Hepatic stellate cell (primary cell): ENCODE measurements at regions not wholly inside any gene's neighbourhood (a gene's known extent, or its start where the extent isn't known, plus 50 kb on each side); places are given as distances from the start of the nearest gene placed in this dataset.

Experiments
- DNase-seq: peaks from one replicate; pipeline ENCODE4 v3.0.0; 2011; ENCODE audit warnings: low spot score

DNA sequence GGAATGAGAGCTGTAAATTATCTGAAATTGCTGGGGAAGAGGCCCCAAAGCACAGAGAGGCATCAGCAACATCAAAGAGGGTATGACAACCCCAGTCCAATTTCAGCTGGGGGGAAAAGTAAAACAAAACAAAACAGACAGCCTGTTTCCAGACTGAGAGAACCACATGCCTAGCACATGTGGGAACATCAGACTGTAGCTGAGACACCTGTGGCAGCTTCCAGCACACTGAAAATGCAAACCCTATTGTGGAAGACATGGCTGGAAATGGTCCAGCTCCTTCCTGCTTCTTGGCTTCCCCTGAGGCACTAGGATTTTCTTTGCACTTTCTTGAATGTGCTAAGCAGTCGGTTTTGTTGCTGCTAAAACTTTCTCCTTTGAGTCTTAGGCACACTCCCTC, 240.9 kb upstream of the STS start:
- no peak for DNase-seq

DNA sequence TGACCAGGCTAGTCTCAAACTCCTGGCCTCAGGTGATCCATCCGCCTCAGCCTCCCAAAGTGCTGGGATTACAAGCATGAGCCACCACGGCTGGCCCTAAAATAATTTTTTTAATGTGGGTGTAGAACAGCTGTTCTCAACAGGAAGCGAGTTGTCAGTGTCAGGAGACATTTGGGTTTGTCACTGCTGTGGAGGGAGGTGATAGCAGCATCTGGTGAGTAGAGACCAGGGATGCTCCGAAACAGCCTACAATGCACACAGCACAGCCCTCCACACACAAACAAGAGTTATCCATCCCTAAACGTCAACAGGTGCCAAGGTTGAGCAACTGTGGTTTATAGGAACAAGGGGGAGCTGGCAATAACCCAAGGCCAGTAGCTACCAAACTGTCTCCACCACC, 243.4 kb upstream of the STS start:
- DNase-seq: no peak

DNA sequence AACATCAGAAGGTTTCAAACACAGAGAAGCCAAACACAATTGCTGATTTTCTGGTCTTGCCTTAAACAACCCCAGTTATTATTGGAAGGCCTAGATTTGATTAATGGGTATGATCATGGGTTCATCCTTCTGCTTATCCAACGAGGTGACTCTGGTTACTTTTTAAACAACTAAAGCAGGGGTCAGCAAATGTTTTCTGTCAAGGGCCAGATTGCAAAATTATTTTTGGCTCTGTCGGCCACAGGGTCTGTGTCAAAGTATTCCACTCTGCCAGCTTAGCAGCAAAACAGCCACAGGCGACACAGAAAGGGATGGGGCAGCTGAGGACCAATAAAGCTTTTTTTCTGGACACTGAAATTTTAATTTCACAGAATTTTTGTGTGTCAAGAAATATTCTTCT, 249.1 kb upstream of the STS start:
- DNase-seq: no peak

DNA sequence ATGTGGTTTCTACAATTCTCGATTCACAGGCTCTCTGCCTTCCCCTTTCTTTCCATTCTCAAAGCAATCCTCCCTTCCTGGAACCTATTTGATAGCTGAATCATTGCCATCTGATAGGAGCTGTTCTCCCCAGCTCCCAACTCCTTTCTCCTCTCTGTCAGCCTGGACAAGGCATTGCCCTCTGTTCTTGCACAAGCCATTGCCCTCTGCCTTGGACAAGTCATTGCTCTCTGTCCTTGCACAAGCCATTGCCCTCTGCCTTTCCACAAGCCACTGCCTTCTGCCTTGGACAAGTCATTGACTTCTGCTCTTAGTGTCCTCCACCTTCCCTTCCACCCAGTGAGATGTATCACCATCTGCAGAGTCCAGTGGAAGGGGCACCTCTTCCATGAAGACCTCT, 256.1 kb upstream of the STS start:
- DNase-seq: no peak

DNA sequence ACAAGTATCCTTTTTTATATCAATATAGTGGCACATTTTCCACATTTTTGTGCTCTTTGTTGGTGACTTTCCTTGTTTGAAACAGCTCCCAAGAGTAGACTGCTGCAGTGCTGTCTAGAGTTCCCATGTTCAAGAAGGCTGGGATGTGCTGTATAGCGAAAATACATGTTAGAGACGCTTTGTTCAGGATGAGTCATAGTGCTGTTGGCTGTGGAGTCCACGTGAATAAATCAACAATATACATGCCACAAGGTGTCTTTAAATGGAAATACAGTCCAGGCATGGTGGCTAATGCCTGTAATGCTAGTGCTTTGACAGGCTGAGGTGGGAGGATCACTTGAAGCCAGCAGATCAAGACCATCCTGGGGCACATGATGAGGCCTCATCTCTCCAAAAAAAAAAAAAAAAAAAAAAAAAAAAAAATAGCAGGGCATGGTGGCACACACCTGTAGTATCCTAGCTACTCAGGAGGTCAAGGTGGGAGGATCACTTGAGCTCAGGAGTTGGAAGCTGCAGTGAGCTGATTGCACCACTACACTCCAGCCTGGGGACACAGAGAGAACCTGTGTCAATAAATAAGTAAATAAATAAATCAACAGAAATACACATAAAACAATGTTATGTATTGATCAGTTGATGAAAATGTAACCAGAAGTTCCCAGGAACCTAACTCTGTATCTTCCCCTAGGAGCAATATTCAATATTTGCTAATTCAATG, 256.8 kb upstream of the STS start:
- DNase-seq: no peak

DNA sequence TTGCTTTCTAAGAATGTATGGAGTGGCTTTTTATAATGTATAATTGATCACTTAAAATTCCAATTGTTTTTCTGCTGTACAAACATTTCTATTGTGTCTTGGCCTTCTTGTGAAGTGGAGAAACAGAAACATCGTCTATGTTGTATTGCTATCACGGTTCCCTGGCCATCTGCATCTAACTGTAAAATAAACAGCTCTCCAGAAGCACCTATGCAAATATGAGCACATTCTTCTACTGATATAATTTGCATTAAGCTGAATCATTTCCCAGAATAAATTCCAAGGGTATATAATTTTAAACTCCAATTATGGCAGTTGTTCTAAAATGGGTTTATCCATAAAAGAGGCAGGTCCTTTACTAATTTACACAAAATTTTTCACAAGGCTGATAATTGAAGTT, 261.6 kb upstream of the STS start:
- no peak for DNase-seq

DNA sequence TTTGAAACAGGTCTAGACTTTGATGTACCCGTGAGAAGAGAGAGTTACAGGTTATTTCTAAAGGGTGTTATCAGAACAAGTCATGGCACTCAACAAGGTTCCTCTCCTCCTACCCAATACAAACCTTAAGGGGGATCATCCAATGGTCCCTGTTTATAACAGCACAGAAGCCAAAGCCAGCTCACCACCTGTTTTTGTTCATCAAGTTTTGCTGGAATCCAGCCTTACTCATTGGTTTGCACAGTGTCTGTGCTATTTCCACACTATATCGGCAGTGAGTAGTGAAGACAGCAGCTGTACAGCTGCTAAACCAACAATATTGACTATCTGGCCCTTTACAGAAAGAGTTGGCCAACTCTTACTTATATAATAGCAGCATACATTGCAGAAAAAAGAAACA, 262.1 kb upstream of the STS start:
- DNase-seq: no peak

DNA sequence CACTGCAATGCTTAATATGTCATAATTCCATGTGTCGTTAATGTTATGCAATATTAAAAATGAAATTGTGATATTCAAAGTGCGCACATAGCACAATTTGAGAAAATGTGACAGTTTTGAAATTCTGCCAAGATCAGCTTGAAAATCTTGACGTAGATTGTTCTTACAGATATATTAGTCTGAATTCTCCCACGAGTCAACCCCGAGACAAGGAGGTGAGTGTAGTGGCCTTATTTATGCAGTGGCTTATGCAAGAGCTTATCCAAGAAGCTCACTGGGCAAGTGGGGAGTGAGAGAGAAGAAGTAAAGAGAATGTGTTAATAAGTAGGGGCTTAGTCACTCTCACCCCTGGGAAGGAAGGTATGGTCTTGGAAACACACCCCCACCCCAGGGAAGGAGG, 286.1 kb upstream of the STS start:
- DNase-seq: no peak

DNA sequence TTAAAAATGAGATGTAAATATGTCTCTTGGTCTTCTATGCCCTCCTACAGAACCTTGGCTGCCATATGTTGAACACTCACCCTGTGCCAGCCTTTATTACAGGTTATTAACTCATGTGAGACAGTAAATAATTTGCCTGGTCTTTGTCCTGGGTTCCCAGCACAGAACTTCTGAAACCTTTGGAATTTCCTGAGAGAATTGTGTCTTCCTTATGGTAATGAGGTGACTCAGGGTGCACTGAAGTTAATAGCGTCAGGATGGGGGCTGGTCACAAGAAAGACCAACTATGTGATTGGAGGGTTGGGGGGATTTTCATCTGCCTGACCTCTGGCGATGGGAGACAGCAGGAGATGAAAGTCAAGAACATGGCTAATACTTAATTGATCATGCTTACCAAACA, 289.8 kb upstream of the STS start:
- DNase-seq: no peak

DNA sequence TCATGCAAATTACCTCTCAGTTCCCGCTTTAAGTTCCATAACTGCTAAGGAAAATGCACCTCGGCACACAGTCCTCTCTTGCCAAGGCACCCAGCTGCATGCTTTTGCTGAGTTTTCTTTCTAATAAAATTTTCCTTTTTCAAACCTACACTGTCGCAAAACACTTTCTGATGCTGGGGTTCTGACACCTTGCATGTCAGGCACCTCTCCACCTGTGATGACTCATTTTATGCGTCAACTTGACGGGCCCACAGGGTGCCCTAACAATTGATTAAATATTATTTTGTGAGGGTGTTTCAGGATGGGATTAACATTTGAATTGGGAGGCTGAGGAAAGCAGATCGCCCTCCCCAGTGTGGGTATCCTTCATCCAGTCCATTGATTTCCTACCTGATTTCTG, 291.0 kb upstream of the STS start:
- no peak for DNase-seq

DNA sequence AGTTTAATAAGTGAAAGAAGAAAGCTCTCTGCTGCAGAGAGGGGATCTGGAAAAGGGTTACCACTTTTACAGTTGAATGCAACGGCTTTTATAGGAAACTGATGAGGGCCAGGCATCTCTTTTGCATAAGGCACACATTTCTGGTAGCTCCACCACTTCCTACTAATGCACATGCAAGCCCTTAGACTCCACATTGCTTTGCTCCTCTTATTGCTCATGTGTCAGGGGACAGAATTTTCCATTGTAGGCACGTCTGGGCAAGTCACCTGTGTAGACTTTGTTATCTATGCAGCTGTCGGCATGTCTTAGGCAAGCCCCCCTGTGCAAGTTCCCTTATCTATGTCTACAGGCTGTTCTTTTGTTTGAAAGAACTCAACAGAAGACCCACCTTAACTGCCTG, 294.6 kb upstream of the STS start:
- DNase-seq: no peak

DNA sequence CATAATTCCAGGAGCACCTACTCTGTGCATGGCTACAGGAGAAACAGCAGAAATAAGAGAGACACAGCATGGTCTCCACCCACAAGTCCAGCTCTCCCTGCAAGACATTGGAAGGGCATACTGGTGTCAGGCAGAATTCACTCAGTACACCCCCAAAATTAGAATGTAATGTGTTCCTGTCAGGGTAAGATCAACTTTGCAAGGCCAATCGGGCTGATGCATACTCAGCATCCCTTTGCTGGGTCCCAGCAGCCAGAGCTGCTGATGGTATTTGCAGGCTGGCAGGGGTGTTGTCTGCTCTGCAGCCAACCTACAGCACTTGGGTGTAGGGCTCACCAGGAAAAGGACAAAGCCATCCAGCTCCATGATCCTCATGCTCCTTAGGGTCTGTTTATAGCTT, 295.4 kb upstream of the STS start:
- no peak for DNase-seq

DNA sequence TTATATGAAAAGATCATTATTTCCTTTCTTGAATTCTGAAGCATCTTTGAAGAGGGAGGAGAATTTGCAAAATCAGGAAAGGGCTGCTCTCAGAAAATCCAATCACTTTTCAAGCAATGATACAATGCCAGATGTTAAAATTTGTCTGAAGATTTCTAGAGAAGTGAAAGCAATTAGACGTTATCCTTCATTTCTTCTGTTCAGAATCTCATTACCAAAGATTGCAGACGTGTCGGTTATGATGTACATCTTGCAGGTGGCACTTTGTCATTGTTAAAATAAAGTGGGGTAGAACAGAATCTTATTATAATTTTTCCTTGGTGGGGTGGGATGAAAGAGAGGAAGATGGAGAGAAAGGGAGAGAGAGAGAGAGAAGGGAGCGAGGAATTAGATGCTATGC, 296.4 kb upstream of the STS start:
- DNase-seq: no peak

DNA sequence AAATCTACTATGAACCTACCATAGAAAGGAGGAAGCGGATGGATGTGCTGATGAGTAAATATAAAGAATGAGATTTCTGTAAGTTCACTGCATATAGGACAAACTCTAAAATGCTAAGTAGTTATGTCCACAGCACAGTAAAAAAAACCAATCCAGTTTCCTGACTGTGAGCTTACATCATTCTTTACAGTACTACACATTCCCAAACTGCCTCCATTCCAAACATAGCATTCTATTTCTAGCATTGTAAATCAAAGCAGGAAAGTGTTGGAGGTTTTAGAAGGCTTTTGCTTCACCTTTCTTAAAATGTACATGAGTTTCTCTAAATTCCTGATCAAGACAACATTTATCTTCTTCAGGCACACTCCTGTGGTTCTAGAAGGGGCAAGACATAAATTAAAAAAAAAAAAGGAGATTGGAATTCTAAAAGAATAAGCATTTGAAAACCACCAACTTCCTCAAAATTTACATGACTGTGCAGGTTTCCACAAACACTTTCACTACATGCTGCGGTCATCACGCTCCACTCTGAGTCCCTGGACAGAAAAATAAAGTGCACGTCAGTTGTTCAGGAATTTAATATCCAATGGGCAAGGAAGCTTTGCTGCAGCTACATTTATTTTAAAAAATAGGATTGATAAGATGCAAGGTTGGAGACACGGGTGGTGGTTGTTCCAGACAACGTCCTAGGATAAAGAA, 297.6 kb upstream of the STS start:
- DNase-seq: peak; percentile 24

DNA sequence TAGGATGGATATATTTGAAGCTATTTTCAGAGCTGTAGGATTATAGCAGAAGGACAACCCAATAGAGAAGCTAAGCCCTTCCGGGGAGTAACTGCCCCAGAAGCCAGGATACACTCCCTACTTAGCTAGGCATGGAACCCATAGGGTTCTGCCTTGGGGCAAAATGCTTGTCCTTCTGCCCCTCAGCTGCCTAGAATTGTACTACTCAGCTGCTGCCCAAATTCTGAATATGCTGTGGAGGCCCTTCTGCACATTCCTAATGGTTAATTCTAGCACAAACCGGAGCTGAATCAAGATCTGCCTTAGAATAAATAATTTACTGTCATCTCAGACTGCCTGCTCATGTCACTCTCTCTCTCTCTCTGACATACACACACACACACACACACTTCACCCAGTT, 297.7 kb upstream of the VCX3A start:
- no peak for DNase-seq

DNA sequence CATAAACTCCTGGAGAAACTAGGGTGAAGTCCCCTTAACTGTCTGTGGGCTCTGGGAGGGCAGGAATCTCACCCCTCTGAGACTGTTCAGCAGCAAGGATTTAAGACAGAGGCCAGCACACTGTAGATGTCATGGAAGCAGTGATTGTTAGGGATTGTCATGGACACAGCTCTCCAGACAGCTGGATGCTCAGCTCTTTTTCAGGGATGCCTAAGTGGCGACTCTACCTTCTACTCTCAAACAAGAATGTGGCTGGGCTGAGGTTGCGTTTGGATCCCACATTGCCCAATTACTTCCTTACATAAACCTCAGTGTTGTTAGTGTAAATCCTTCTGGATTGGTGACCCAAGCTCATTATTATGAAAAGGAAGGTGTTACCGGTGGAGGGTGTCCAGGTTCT, 291.9 kb upstream of the VCX3A start:
- no peak for DNase-seq

DNA sequence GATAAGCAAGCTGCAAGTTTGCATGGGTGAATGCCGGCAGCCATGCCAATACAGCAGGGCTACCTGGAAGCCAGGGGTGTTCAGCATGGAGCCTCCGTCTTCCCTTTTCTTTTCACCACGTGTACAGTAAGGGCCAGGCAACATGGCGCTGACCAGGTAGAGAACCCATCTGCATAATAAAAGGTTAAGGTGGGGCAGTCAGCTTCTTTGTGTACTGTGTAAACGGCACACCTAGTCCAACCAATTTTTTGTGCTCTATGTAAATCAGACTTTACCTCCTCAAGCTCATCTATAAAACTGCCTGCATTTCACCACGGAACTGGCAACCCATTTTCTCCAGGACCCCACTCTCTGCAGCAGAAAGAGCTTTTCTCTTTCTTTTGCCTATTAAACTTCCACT, 286.8 kb upstream of the VCX3A start:
- no peak for DNase-seq

DNA sequence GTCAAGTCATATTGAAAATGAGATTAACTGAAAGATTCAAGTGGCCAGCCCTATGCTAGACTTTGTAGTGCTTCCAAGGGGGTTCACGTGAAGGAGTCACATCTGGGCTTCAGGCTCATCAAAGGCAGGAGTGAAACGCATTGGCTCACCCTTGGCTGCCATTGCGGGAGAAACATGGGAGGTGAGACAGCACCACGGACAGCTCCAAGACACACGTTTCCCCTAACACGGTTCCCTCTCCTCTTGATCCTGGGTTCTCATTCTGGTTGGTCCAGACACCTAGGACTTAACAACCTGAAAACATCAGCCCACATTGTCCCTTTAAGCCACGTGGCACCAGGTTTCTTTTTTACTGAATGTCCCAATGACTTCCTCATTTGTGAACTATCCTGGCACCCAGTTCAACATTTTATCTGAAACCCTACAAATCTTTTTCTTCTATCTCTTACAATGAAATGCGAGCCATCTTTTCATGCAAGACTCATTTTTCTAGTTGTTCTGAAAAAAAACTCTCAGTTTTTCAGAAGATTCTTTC, 279.0 kb upstream of the VCX3A start:
- no peak for DNase-seq

DNA sequence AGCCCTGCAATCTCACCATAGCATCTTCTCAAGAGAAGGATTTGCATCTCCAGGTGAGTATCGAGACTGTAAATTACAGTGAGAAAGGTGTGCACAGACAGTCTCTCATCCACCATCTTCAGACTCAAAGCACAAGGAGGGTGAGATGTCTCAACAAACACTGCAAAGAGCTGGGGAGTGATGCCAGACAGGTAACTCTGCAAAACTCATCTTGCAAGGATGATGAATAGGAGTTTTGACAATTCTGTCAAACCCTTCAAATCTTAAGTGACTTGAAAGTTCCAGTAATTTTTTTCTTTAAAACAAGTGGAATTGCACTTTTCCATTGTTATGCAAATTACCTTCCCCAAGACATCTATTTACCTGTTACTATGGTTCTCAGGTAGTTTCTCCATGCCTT, 277.2 kb upstream of the VCX3A start:
- no peak for DNase-seq

DNA sequence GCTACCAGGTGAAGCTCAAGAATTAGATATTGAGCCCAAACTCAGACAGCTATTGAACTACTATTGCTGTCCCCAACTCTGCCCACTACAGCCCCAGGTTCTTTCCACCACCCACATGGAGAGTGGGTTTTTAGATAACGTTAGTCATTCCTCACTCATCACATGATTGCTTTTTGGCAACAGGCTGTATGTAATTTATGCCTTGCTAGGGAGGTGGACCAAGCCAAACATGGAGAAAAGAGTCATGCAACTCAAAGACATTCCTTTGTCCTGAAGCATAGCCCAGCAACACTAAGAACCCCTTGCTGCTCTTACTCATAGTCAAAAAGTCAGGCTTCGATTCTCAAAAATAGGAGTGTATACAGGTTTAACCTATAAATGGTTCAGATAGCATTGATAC, 275.9 kb upstream of the VCX3A start:
- DNase-seq: no peak

DNA sequence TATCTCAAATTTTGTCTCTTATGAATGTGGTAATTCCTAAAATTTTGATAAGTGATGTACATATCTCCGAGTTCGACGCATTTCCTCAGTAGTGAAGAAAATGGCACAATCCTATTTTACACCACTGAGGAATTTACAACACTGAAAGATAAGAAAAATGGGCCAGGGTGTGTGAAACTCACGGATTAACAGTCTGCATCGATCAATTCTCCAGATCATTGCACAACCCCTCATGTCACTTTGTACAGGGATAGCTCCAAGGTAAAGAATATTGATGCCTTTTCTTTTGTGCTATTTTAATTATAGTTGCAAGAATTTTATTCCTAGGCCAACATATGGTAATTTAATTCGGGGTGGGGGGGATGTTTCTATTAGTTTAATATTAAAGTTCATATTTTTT, 268.7 kb upstream of the VCX3A start:
- DNase-seq: no peak

DNA sequence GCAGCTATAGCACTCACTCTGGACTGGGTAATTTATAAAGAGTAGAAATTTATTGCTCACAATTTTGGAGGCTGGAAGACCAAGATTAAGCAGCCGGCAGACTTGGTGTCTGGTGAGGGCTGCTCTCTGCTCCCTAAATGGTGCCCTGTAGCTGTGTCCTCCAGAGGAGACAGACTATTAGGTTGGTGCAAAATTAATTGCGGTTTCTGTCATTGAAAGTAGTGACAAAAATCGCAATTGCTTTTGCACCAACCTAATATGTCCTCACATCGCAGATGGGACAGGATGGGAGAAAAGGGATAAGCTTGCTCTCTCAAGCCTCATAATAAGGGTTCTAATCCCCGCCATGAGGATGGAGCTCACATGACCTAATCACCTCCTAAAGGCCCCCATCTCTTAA, 258.1 kb upstream of the VCX3A start:
- DNase-seq: no peak

DNA sequence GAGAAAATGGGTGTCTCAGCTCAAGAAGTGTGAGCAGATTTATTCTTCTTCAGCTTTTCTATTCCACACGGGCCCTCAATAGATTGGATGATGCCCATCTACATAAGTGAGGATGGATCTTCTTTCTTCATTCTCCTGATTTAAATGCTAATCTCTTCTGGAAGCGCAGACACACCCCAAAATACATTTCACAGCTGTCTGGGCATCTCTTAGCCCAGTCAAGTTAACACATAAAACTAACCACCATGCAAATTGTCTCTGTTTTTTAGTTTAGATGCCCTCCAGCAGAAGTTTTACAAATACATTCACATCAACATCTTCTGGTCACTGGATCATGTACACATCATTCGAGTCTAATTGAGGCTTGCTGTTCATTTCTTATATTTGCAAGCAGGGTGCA, 249.0 kb upstream of the VCX3A start:
- DNase-seq: no peak

DNA sequence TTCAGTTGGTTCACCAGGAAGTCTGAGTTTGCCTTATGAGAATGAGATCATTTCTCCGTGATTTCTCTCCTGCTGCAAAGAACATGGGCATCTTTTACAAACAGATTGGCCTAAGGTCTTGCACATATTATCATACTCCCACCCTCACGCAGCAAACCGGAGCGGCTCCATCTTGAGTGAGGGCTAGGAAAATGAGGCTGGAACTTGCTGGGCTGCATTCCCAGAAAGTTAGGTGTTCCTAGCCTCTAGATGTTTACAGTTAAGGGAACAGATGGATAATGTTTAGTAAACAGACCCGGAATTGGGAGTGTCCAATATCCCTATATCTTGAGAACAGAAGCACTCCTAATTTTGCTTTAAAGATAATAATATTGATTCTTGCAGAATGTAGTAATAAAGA, 247.9 kb upstream of the VCX3A start:
- DNase-seq: no peak
